ENCODE measurements at regions not wholly inside any gene's neighbourhood (a gene's known extent, or its start where the extent isn't known, plus 50 kb on each side); places are given as distances from the start of the nearest gene placed in this dataset.

GRCh38 chr6:23870496-23870895 lies 255.5 kb upstream of the NRSN1 start:
- DNase-seq: no peak

- DNase-seq: no peak
Observed at GRCh38 chr6:23873161-23873560, 252.9 kb upstream of the NRSN1 start.

GRCh38 chr6:23875006-23875405 lies 251.0 kb upstream of the NRSN1 start:
- no peak for DNase-seq

GRCh38 chr6:23879816-23880215 lies 246.2 kb upstream of the NRSN1 start:
- DNase-seq: no peak

GRCh38 chr6:23890543-23891227 lies 235.3 kb upstream of the NRSN1 start:
- DNase-seq: no peak

GRCh38 chr6:23905133-23905815 lies 220.7 kb upstream of the NRSN1 start:
- DNase-seq: no peak

GRCh38 chr6:23910420-23910819 lies 215.6 kb upstream of the NRSN1 start:
- no peak for DNase-seq

- DNase-seq: no peak
Observed at GRCh38 chr6:23927935-23928334, 198.1 kb upstream of the NRSN1 start.

- DNase-seq: no peak
Observed at GRCh38 chr6:23929201-23929600, 196.8 kb upstream of the NRSN1 start.

- DNase-seq: no peak
Observed at GRCh38 chr6:23940466-23940865, 185.5 kb upstream of the NRSN1 start.

GRCh38 chr6:23951691-23952090 lies 174.3 kb upstream of the NRSN1 start:
- DNase-seq: no peak

GRCh38 chr6:23952245-23952644 lies 173.8 kb upstream of the NRSN1 start:
- no peak for DNase-seq

GRCh38 chr6:23953976-23954375 lies 172.0 kb upstream of the NRSN1 start:
- no peak for DNase-seq

GRCh38 chr6:23957017-23957416 lies 169.0 kb upstream of the NRSN1 start:
- DNase-seq: no peak

- no peak for DNase-seq
Observed at GRCh38 chr6:23964865-23965264, 161.2 kb upstream of the NRSN1 start.

GRCh38 chr6:23969344-23969743 lies 156.7 kb upstream of the NRSN1 start:
- DNase-seq: no peak

- no peak for DNase-seq
Observed at GRCh38 chr6:23977706-23978105, 148.3 kb upstream of the NRSN1 start.

- no peak for DNase-seq
Observed at GRCh38 chr6:23980965-23981364, 145.1 kb upstream of the NRSN1 start.

GRCh38 chr6:23981923-23982322 lies 144.1 kb upstream of the NRSN1 start:
- DNase-seq: no peak

- DNase-seq: no peak
Observed at GRCh38 chr6:23983735-23984134, 142.3 kb upstream of the NRSN1 start.

- no peak for DNase-seq
Observed at GRCh38 chr6:23985015-23985414, 141.0 kb upstream of the NRSN1 start.

GRCh38 chr6:23989885-23990533 lies 136.0 kb upstream of the NRSN1 start:
- no peak for DNase-seq

- DNase-seq: no peak
Observed at GRCh38 chr6:23994013-23994412, 132.0 kb upstream of the NRSN1 start.

GRCh38 chr6:24004062-24004461 lies 122.0 kb upstream of the NRSN1 start:
- DNase-seq: no peak

Measured in SHP77 treated with DMSO at 0.1 percent for 48 hours (cell line).